ENCODE measurements at regions not wholly inside any gene's neighbourhood (a gene's known extent, or its start where the extent isn't known, plus 50 kb on each side); places are given as distances from the start of the nearest gene placed in this dataset.

DNA sequence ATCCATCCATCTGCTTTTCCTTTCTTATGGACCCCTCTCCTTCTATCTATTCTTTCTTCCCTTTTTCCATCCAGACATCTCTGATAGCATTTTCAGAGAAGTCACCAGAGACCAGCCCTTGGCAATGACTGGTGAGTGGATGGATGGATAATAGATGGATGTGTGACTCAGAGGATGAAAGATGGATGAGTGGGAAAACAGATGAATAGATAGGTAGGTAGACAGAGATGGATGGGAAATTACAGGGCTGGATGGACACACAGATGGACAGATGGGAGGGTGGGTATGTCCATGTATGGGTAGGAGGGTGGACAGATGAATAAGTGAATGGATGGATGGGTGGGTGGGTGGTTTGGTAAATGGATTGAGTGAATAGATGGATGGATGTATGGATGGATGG lies 101.0 kb downstream of the LITAF start:
- TF ChIP-seq POLR2A (IDR thresholded peaks at IDR 0.05), result no peak
- TF ChIP-seq, protein P1, sequence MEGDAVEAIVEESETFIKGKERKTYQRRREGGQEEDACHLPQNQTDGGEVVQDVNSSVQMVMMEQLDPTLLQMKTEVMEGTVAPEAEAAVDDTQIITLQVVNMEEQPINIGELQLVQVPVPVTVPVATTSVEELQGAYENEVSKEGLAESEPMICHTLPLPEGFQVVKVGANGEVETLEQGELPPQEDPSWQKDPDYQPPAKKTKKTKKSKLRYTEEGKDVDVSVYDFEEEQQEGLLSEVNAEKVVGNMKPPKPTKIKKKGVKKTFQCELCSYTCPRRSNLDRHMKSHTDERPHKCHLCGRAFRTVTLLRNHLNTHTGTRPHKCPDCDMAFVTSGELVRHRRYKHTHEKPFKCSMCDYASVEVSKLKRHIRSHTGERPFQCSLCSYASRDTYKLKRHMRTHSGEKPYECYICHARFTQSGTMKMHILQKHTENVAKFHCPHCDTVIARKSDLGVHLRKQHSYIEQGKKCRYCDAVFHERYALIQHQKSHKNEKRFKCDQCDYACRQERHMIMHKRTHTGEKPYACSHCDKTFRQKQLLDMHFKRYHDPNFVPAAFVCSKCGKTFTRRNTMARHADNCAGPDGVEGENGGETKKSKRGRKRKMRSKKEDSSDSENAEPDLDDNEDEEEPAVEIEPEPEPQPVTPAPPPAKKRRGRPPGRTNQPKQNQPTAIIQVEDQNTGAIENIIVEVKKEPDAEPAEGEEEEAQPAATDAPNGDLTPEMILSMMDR (IDR thresholded peaks at IDR 0.05), result no peak
- no peak for TF ChIP-seq EP300 (IDR thresholded peaks at IDR 0.05)
- TF ChIP-seq POLR2AphosphoS5 (IDR thresholded peaks at IDR 0.05), result no peak
